CD14-positive monocyte (primary cell): ENCODE measurements at regions not wholly inside any gene's neighbourhood (a gene's known extent, or its start where the extent isn't known, plus 50 kb on each side); places are given as distances from the start of the nearest gene placed in this dataset.
A peak's percentile ranks its signal among the peaks of the same experiment; 100 is the strongest.

Experiments used
- DNase-seq, 3 donors: peaks; one replicate each; pipeline ENCODE4 v3.0.0-alpha.2; 2011 to 2022
- H2AFZ ChIP-seq: 2 replicates; pipeline ENCODE4 v1.6.0; 2012; ENCODE audit warnings: mild to moderate bottlenecking, low read depth, low read length, inconsistent platforms; ENCODE audit not compliant: insufficient read depth, poor library complexity, severe bottlenecking
- H3K27ac ChIP-seq, 2 donors: 1 replicate in 1 of 2; 2 replicates in 1 of 2; pipeline ENCODE4 v1.5.1; 2012 to 2013; ENCODE audit warnings: low read length in 2 of 2, control low read depth in 1 of 2, inconsistent platforms in 1 of 2, low read depth in 1 of 2, mild to moderate bottlenecking in 1 of 2
- H3K27me3 ChIP-seq, 2 donors: one replicate each; pipeline versions ENCODE4 v1.6.0 to v1.6.1; 2011 to 2013; ENCODE audit warnings: low read length in 2 of 2; ENCODE audit not compliant: control insufficient read depth in 2 of 2, insufficient read depth in 2 of 2
- H3K36me3 ChIP-seq, 2 donors: replicated peaks in 1 of 2; 1 replicate in 1 of 2; 2 replicates in 1 of 2; pipeline versions ENCODE4 v1.5.1 to v1.6.1; 2012 to 2013; ENCODE audit warnings: low read length in 2 of 2, control low read depth in 1 of 2, inconsistent platforms in 1 of 2, mild to moderate bottlenecking in 1 of 2; ENCODE audit not compliant: insufficient read depth in 2 of 2, control insufficient read depth in 1 of 2
- H3K4me1 ChIP-seq, 2 donors: 1 replicate in 1 of 2; 2 replicates in 1 of 2; pipeline versions ENCODE4 v1.5.1 to v1.6.1; 2012 to 2013; ENCODE audit warnings: low read length in 2 of 2, control low read depth in 1 of 2, inconsistent platforms in 1 of 2, mild to moderate bottlenecking in 1 of 2, moderate library complexity in 1 of 2; ENCODE audit not compliant: insufficient read depth in 2 of 2, control insufficient read depth in 1 of 2
- H3K4me2 ChIP-seq: replicated peaks from 2 replicates; pipeline ENCODE3; 2012; ENCODE audit warnings: low read length, moderate library complexity, mild to moderate bottlenecking; ENCODE audit not compliant: poor library complexity, severe bottlenecking; ENCODE audit errors: extremely low read depth
- H3K4me3 ChIP-seq, 3 experiments: fragments of 200-600 bp in 1 of 3; sonication (generic) in 1 of 3; replicated peaks in 1 of 3; 1 replicate in 2 of 3; 2 replicates in 1 of 3; pipeline ENCODE4 v1.5.1; 2011 to 2013; ENCODE audit warnings: low read length in 3 of 3, mild to moderate bottlenecking in 3 of 3, control low read depth in 2 of 3, low read depth in 2 of 3, inconsistent platforms in 1 of 3, moderate library complexity in 1 of 3
- H3K79me2 ChIP-seq: 2 replicates; pipeline ENCODE4 v1.6.0; 2012; ENCODE audit warnings: mild to moderate bottlenecking, control low read depth, inconsistent platforms, low read length, moderate library complexity; ENCODE audit not compliant: insufficient read depth
- H3K9ac ChIP-seq: 2 replicates; pipeline ENCODE4 v1.6.0; 2017; ENCODE audit warnings: low read length, mild to moderate bottlenecking; ENCODE audit not compliant: insufficient read depth, poor library complexity, severe bottlenecking
- H3K9me3 ChIP-seq, 2 donors: replicated peaks in 1 of 2; 1 replicate in 1 of 2; 2 replicates in 1 of 2; pipeline versions ENCODE4 v1.5.1 to v1.6.1; 2012 to 2013; ENCODE audit warnings: low read length in 2 of 2, control low read depth in 1 of 2; ENCODE audit not compliant: control insufficient read depth in 1 of 2, insufficient read depth in 1 of 2
- H4K20me1 ChIP-seq: 2 replicates; pipeline ENCODE4 v1.6.0; 2012; ENCODE audit warnings: mild to moderate bottlenecking, low read length, control low read depth, moderate library complexity; ENCODE audit not compliant: insufficient read depth
- H3K27ac Mint-ChIP-seq, 7 donors: one replicate each; pipeline ENCODE4 v1.8.0; 2020; ENCODE audit warnings: mild to moderate bottlenecking in 7 of 7, mixed read lengths in 7 of 7, moderate library complexity in 6 of 7, inconsistent platforms in 2 of 7
- H3K27me3 Mint-ChIP-seq, 3 donors: one replicate each; pipeline ENCODE4 v1.8.0; 2021 to 2022; ENCODE audit warnings: low read depth in 3 of 3, mild to moderate bottlenecking in 3 of 3, mixed read lengths in 3 of 3, moderate library complexity in 3 of 3, inconsistent platforms in 1 of 3
- H3K36me3 Mint-ChIP-seq, 2 donors: one replicate each; pipeline ENCODE4 v1.8.0; 2020; ENCODE audit warnings: mixed read lengths in 2 of 2, inconsistent platforms in 1 of 2, mild to moderate bottlenecking in 1 of 2
- H3K4me1 Mint-ChIP-seq: one replicate; pipeline ENCODE4 v1.8.0; 2020; ENCODE audit warnings: mild to moderate bottlenecking, mixed read lengths
- H3K4me3 Mint-ChIP-seq, 2 donors: one replicate each; pipeline ENCODE4 v1.8.0; 2020; ENCODE audit warnings: mild to moderate bottlenecking in 2 of 2, mixed read lengths in 2 of 2, moderate library complexity in 1 of 2
- H3K9me3 Mint-ChIP-seq, 7 donors: one replicate each; pipeline ENCODE4 v1.8.0; 2020 to 2022; ENCODE audit warnings: mixed read lengths in 7 of 7, mild to moderate bottlenecking in 6 of 7, moderate library complexity in 6 of 7, inconsistent platforms in 2 of 7
- CTCF ChIP-seq: fragments of 200-600 bp; IDR thresholded peaks from one replicate; pipeline ENCODE4 v1.8.0; 2022; ENCODE audit warnings: antibody characterized with exemption, mild to moderate bottlenecking
- WGBS: methylation state at CpG from one replicate; pipeline ENCODE4 v1.1.5; 2013; ENCODE audit warnings: missing lambda C conversion rate; ENCODE audit not compliant: insufficient coverage; 5-methylcytosine and 5-hydroxymethylcytosine counted together
- intact Hi-C, 2 donors: fragments of 100-400 bp; cut with micrococcal nuclease; formaldehyde crosslinking; loops; one replicate each; pipeline versions ENCODE4 v1.15.0 to v1.15.1; 2023

GRCh38 chr6:25008707-25009392 lies 73.1 kb upstream of the RIPOR2 start:
- Mint-ChIP-seq H3K4me1 (peaks cover 86% of the 10 kb centered on the region), H3K27ac (peak overlapping the region; percentile 35 to 100 (median 84)), H3K27me3 (no peaks in the 10 kb centered on the region), H3K4me3 (no peak overlapping the region), H3K36me3 (peaks cover 2 to 3% of the 10 kb centered on the region in 2 donors), H3K9me3 (peaks cover 0 to 2% (median 0%) of the 10 kb centered on the region in 7 donors)
- Histone ChIP-seq H3K9ac (no peak overlapping the region), H3K79me2 (peaks cover 25% of the 10 kb centered on the region), H3K27me3 (no peaks in the 10 kb centered on the region), H2AFZ (peak overlapping the region; percentile 5), H3K4me3 (no peak overlapping the region), H3K9me3 (no peaks in the 10 kb centered on the region), H3K4me2 (no peak overlapping the region), H3K27ac (peak overlapping the region in 1 of 2 donors; percentile 99), H3K36me3 (no peaks in the 10 kb centered on the region), H3K4me1 (peaks cover 79 to 96% of the 10 kb centered on the region in 2 donors), H4K20me1 (no peaks in the 10 kb centered on the region)
- TF ChIP-seq CTCF = no peak
- no peak for DNase-seq
- intact Hi-C loops = loop anchor here in 1 of 2 donors (10.0 kb wide), 1 partner anchor 284 kb away; no protein-coding TSS in a partner anchor
- 97% methylated on average over 3 of the region's 4 CpGs for WGBS

GRCh38 chr6:25009393-25009710 lies 73.6 kb upstream of the RIPOR2 start:
- Histone ChIP-seq H3K4me1 (peaks cover 79 to 99% of the 10 kb centered on the region in 2 donors), H3K4me3 (no peak overlapping the region), H3K27ac (no peak overlapping the region), H3K9me3 (no peaks in the 10 kb centered on the region), H3K36me3 (no peaks in the 10 kb centered on the region), H3K9ac (no peak overlapping the region), H2AFZ (peak overlapping the region; percentile 5), H3K4me2 (no peak overlapping the region), H4K20me1 (no peaks in the 10 kb centered on the region), H3K27me3 (no peaks in the 10 kb centered on the region), H3K79me2 (peaks cover 25% of the 10 kb centered on the region)
- TF ChIP-seq CTCF = no peak
- no peaks in the 10 kb centered on the region for H3K27me3 Mint-ChIP-seq
- no peak overlapping the region for H3K4me3 Mint-ChIP-seq
- intact Hi-C loops = loop anchor here in 1 of 2 donors (10.0 kb wide), 1 partner anchor 285 kb away; no protein-coding TSS in a partner anchor
- DNase-seq = no peak
- peaks cover 0 to 2% (median 0%) of the 10 kb centered on the region in 7 donors for H3K9me3 Mint-ChIP-seq
- peak overlapping the region in 4 of 7 donors; percentile 60 to 100 (median 81) for H3K27ac Mint-ChIP-seq
- H3K36me3 Mint-ChIP-seq = peaks cover 2 to 3% of the 10 kb centered on the region in 2 donors
- H3K4me1 Mint-ChIP-seq = peaks cover 86% of the 10 kb centered on the region
- no CpG with 5 or more reads among the region's 6 CpGs for WGBS
